Gastrocnemius medialis (tissue), 4 donors: ENCODE measurements at regions not wholly inside any gene's neighbourhood (a gene's known extent, or its start where the extent isn't known, plus 50 kb on each side); places are given as distances from the start of the nearest gene placed in this dataset.

Experiments used
- POLR2A ChIP-seq, 2 donors: fragments of 450-650 bp; IDR thresholded peaks; one replicate each; pipeline ENCODE4 v1.6.1; 2017; ENCODE audit warnings: antibody characterized with exemption in 2 of 2, mild to moderate bottlenecking in 2 of 2, moderate library complexity in 2 of 2
- TF ChIP-seq, protein P1 (sequence below), 5 experiments: fragments of 450-650 bp in 3 of 5; fragments of 200-600 bp in 2 of 5; sonication (generic) in 2 of 5; IDR thresholded peaks in 4 of 5; conservative IDR thresholded peaks in 1 of 5; 1 replicate in 4 of 5; 2 replicates in 1 of 5; pipeline ENCODE4 v1.5.1; 2016 to 2019; ENCODE audit warnings: antibody characterized with exemption in 5 of 5, mild to moderate bottlenecking in 3 of 5, moderate library complexity in 3 of 5

DNA sequence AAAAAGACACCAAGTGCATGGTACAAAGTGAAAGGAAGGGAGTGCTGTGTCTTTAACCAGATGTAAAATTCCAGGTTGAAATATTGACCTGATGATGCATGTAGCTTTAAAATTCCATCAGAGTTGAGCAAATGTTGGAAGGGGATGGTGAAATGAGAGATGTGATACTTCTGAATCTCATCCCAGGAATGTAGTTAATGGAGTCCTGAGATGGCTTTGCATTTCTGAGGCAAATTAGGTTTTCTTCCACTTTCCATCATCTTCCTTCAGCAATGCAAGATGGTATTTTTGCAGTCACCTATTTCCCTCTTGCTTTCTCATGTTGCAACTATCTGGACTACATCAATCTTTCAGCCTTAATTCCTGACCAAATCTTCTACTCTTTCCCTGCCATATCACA is 194.1 kb upstream of the MIR17HG start:
- TF ChIP-seq, protein P1, sequence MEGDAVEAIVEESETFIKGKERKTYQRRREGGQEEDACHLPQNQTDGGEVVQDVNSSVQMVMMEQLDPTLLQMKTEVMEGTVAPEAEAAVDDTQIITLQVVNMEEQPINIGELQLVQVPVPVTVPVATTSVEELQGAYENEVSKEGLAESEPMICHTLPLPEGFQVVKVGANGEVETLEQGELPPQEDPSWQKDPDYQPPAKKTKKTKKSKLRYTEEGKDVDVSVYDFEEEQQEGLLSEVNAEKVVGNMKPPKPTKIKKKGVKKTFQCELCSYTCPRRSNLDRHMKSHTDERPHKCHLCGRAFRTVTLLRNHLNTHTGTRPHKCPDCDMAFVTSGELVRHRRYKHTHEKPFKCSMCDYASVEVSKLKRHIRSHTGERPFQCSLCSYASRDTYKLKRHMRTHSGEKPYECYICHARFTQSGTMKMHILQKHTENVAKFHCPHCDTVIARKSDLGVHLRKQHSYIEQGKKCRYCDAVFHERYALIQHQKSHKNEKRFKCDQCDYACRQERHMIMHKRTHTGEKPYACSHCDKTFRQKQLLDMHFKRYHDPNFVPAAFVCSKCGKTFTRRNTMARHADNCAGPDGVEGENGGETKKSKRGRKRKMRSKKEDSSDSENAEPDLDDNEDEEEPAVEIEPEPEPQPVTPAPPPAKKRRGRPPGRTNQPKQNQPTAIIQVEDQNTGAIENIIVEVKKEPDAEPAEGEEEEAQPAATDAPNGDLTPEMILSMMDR (IDR thresholded peaks at IDR 0.05 in 4 of 5, conservative IDR thresholded peaks at IDR 0.05 in 1 of 5), result no peak
- TF ChIP-seq POLR2A (IDR thresholded peaks at IDR 0.05), result no peak
